HG02884 (cell line): ENCODE measurements at regions not wholly inside any gene's neighbourhood (a gene's known extent, or its start where the extent isn't known, plus 50 kb on each side); places are given as distances from the start of the nearest gene placed in this dataset.
"Not testable (repeated sequence)": the region's sequence is repeated elsewhere in the genome, so short reads cannot be mapped to it uniquely, and the experiment has no call there.

Source experiments
- ATAC-seq: cut with Tn5 transposase; IDR thresholded peaks from one replicate; pipeline ENCODE4 v1.9.1; 2021; ENCODE audit warnings: mild to moderate bottlenecking, moderate library complexity; ENCODE audit not compliant: unreplicated experiment

GRCh38 chr6:69623357-69623756 lies 173.5 kb downstream of the LMBRD1 start:
- ATAC-seq, result no peak

GRCh38 chr6:69622924-69623323 lies 173.9 kb downstream of the LMBRD1 start:
- ATAC-seq, result no peak

- ATAC-seq, result no peak
These were observed 174.6 kb downstream of the LMBRD1 start for GRCh38 chr6:69622230-69622629.

- ATAC-seq, result no peak
These were observed 179.6 kb downstream of the LMBRD1 start for GRCh38 chr6:69617163-69617562.

GRCh38 chr6:69609836-69610472 lies 186.9 kb downstream of the LMBRD1 start:
- ATAC-seq, result no peak

GRCh38 chr6:69601132-69601531 lies 195.7 kb downstream of the LMBRD1 start:
- ATAC-seq, result no peak

- no peak for ATAC-seq
These were observed 202.4 kb downstream of the LMBRD1 start for GRCh38 chr6:69594405-69594804.

- ATAC-seq, result no peak
These were observed 203.1 kb downstream of the LMBRD1 start for GRCh38 chr6:69593706-69594105.

- no peak for ATAC-seq
These were observed 207.2 kb downstream of the LMBRD1 start for GRCh38 chr6:69589626-69590025.

- ATAC-seq, result peak; percentile 90
These were observed 211.7 kb downstream of the LMBRD1 start for GRCh38 chr6:69584913-69585729.

- no peak for ATAC-seq
These were observed 212.3 kb downstream of the LMBRD1 start for GRCh38 chr6:69584536-69584912.

GRCh38 chr6:69581581-69581980 lies 215.2 kb downstream of the LMBRD1 start:
- ATAC-seq, result no peak

GRCh38 chr6:69580706-69581105 lies 216.1 kb downstream of the LMBRD1 start:
- ATAC-seq, result no peak

GRCh38 chr6:69578361-69578890 lies 218.4 kb downstream of the LMBRD1 start:
- no peak for ATAC-seq

GRCh38 chr6:69571234-69571633 lies 225.6 kb downstream of the LMBRD1 start:
- ATAC-seq, result no peak

- ATAC-seq, result no peak
These were observed 226.7 kb downstream of the LMBRD1 start for GRCh38 chr6:69570106-69570505.

- ATAC-seq, result not testable (repeated sequence)
These were observed 236.2 kb downstream of the LMBRD1 start for GRCh38 chr6:69560597-69560996.

GRCh38 chr6:69555088-69555638 lies 241.6 kb downstream of the LMBRD1 start:
- ATAC-seq, result no peak

- ATAC-seq, result peak; percentile 78
These were observed 254.3 kb downstream of the LMBRD1 start for GRCh38 chr6:69542494-69542893.

GRCh38 chr6:69527921-69528476 lies 268.8 kb downstream of the LMBRD1 start:
- no peak for ATAC-seq

- not testable (repeated sequence) for ATAC-seq
These were observed 281.3 kb downstream of the LMBRD1 start for GRCh38 chr6:69515480-69515879.

GRCh38 chr6:69494595-69494994 lies 302.2 kb downstream of the LMBRD1 start:
- ATAC-seq, result no peak
